ENCODE measurements at regions not wholly inside any gene's neighbourhood (a gene's known extent, or its start where the extent isn't known, plus 50 kb on each side); places are given as distances from the start of the nearest gene placed in this dataset.
A peak's percentile ranks its signal among the peaks of the same experiment; 100 is the strongest.
"Not testable (repeated sequence)": the region's sequence is repeated elsewhere in the genome, so short reads cannot be mapped to it uniquely, and the experiment has no call there.

- no peaks in the 10 kb centered on the region for H3K36me3 ChIP-seq
- H3K9me3 ChIP-seq: no peaks in the 10 kb centered on the region
- H3K4me3 ChIP-seq: no peak overlapping the region
- peak in 1 of 2 donors; percentile 40 for DNase-seq
- ATAC-seq (ENCODE audit: low FRiP score in 2 of 2): peak in 1 of 2 donors; percentile 31
- peaks cover 39 to 45% (median 41%) of the 10 kb centered on the region in 4 donors for H3K4me1 ChIP-seq
- TF ChIP-seq, protein P1, sequence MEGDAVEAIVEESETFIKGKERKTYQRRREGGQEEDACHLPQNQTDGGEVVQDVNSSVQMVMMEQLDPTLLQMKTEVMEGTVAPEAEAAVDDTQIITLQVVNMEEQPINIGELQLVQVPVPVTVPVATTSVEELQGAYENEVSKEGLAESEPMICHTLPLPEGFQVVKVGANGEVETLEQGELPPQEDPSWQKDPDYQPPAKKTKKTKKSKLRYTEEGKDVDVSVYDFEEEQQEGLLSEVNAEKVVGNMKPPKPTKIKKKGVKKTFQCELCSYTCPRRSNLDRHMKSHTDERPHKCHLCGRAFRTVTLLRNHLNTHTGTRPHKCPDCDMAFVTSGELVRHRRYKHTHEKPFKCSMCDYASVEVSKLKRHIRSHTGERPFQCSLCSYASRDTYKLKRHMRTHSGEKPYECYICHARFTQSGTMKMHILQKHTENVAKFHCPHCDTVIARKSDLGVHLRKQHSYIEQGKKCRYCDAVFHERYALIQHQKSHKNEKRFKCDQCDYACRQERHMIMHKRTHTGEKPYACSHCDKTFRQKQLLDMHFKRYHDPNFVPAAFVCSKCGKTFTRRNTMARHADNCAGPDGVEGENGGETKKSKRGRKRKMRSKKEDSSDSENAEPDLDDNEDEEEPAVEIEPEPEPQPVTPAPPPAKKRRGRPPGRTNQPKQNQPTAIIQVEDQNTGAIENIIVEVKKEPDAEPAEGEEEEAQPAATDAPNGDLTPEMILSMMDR (IDR thresholded peaks at IDR 0.05): no peak
- TF ChIP-seq POLR2A (IDR thresholded peaks at IDR 0.05): no peak
- TF ChIP-seq POLR2AphosphoS5 (IDR thresholded peaks at IDR 0.05): no peak
- TF ChIP-seq EP300 (IDR thresholded peaks at IDR 0.05): no peak
- H3K27me3 ChIP-seq: no peaks in the 10 kb centered on the region
- peak overlapping the region; percentile 85 to 91 (median 88) for H3K27ac ChIP-seq
- 62 to 67% methylated on average over 4 to 5 of the region's 5 CpGs for WGBS, 2 donors
Measured at GRCh38 chr5:91311168-91311696, 71.9 kb downstream of the ARRDC3 start.

DNA sequence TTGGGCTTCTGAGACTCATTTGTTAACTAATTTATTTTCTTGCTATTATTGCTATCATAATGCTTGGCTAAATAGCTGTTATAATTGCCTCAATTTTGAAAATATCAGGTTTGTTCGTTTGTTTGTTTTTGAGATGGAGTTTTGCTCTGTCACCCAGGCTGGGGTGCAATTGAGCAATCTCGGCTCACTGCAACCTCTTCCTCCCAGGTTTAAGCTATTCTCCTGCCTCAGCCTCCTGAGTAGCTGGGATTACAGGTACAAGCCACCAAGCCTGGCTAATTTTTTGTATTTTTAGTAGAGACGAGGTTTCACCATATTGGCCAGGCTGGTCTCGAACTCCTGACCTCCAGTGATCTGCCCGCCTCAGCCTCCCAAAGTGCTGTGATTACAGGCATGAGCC lies 75.0 kb downstream of the ARRDC3 start:
- not testable (repeated sequence) for H3K27me3 ChIP-seq; H3K4me3 ChIP-seq; H3K36me3 ChIP-seq; H3K27ac ChIP-seq; H3K9me3 ChIP-seq; ATAC-seq (ENCODE audit: low FRiP score in 2 of 2); DNase-seq
- H3K4me1 ChIP-seq: peaks cover 21 to 27% (median 24%) of the 10 kb centered on the region in 4 donors
- WGBS, 2 donors: 88 to 91% methylated on average over 5 of the region's 5 CpGs

GRCh38 chr5:91307048-91307447 lies 76.1 kb downstream of the ARRDC3 start:
- no peak overlapping the region for H3K27ac ChIP-seq
- DNase-seq: no peak
- H3K27me3 ChIP-seq: no peaks in the 10 kb centered on the region
- 79 to 89% methylated on average over 4 of the region's 4 CpGs for WGBS, 2 donors
- ATAC-seq (ENCODE audit: low FRiP score in 2 of 2): peak in 1 of 2 donors; percentile 67
- TF ChIP-seq, protein P1 (IDR thresholded peaks at IDR 0.05): no peak
- TF ChIP-seq EP300 (IDR thresholded peaks at IDR 0.05): no peak
- H3K9me3 ChIP-seq: no peaks in the 10 kb centered on the region
- H3K36me3 ChIP-seq: no peaks in the 10 kb centered on the region
- no peak overlapping the region for H3K4me3 ChIP-seq
- peaks cover 10 to 16% (median 13%) of the 10 kb centered on the region in 4 donors for H3K4me1 ChIP-seq

- TF ChIP-seq POLR2A (IDR thresholded peaks at IDR 0.05) (no peak), EP300 (IDR thresholded peaks at IDR 0.05) (no peak), POLR2AphosphoS5 (IDR thresholded peaks at IDR 0.05) (no peak)
- TF ChIP-seq, protein P1 (IDR thresholded peaks at IDR 0.05): no peak
- no peaks in the 10 kb centered on the region for H3K36me3 ChIP-seq
- 88 to 90% methylated on average over 3 of the region's 3 CpGs for WGBS, 2 donors
- ATAC-seq (ENCODE audit: low FRiP score in 2 of 2) (no peak), DNase-seq (no peak)
- H3K4me3 ChIP-seq: no peak overlapping the region
- no peaks in the 10 kb centered on the region for H3K27me3 ChIP-seq
- no peaks in the 10 kb centered on the region for H3K9me3 ChIP-seq
- peaks cover 7 to 13% (median 10%) of the 10 kb centered on the region in 4 donors for H3K4me1 ChIP-seq
- H3K27ac ChIP-seq: no peak overlapping the region
Measured at GRCh38 chr5:91306497-91306896, 76.6 kb downstream of the ARRDC3 start.

- Histone ChIP-seq H3K27ac (no peak overlapping the region), H3K4me1 (peaks cover under 1 to 4% (median 2%) of the 10 kb centered on the region in 4 donors), H3K4me3 (no peak overlapping the region), H3K9me3 (no peaks in the 10 kb centered on the region), H3K36me3 (no peaks in the 10 kb centered on the region), H3K27me3 (no peaks in the 10 kb centered on the region)
- TF ChIP-seq POLR2AphosphoS5 (IDR thresholded peaks at IDR 0.05): no peak
- no peak for TF ChIP-seq POLR2A (IDR thresholded peaks at IDR 0.05)
- TF ChIP-seq EP300 (IDR thresholded peaks at IDR 0.05): no peak
- TF ChIP-seq, protein P1 (IDR thresholded peaks at IDR 0.05): no peak
- DNase-seq (no peak), ATAC-seq (ENCODE audit: low FRiP score in 2 of 2) (no peak)
Measured at GRCh38 chr5:91305640-91306039, 77.5 kb downstream of the ARRDC3 start.

DNA sequence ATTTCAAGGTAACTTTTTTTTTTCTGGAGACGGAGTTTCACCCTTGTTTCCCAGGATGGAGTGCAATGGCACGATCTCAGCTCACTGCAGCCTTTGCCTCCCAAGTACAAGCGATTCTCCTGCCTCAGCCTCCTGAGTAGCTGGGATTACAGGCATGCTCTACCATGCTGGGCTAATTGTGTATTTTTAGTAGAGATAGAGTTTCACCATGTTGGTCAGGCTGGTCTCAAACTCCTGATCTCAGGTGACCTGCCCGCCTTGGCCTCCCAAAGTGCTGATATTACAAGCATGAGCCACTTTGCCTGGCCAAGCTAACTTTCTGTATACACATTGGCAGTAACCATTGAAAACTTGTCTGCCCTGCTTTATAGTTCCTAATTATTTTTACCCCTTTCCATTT lies 79.1 kb downstream of the ARRDC3 start:
- H3K4me1 ChIP-seq; H3K4me3 ChIP-seq; H3K36me3 ChIP-seq; DNase-seq; H3K27me3 ChIP-seq; H3K27ac ChIP-seq; H3K9me3 ChIP-seq; ATAC-seq (ENCODE audit: low FRiP score in 2 of 2): not testable (repeated sequence)
- 85 to 91% methylated on average over 4 of the region's 4 CpGs for WGBS, 2 donors

Data from upper lobe of left lung (tissue), 6 donors.